GM19463 (cell line): ENCODE measurements at regions not wholly inside any gene's neighbourhood (a gene's known extent, or its start where the extent isn't known, plus 50 kb on each side); places are given as distances from the start of the nearest gene placed in this dataset.
"Not testable (repeated sequence)": the region's sequence is repeated elsewhere in the genome, so short reads cannot be mapped to it uniquely, and the experiment has no call there.

Experiments used
- ATAC-seq: cut with Tn5 transposase; IDR thresholded peaks from one replicate; pipeline ENCODE4 v1.9.1; 2021; ENCODE audit warnings: mild to moderate bottlenecking, moderate library complexity; ENCODE audit not compliant: unreplicated experiment

DNA sequence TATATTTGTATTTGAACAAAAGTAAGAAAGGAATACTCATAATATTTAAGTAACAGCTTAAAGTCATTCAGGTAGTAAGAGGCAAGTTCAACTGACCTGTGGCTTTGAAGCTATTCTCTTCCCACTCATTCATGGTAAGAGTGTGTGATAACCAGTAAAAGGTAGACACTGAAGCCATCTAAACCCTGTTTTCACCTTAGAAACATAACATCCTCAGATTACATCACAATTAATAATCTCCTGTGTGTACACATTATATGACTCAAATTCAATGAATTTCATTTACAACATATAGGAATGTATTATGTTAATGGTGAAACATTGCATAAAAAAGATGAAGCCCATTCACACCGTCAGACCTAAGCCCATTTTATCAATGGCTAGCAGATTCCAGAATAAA, 364.8 kb upstream of the SNX7 start:
- no peak for ATAC-seq

GRCh38 chr1:98294127-98294526, 367.4 kb upstream of the SNX7 start:
- no peak for ATAC-seq

DNA sequence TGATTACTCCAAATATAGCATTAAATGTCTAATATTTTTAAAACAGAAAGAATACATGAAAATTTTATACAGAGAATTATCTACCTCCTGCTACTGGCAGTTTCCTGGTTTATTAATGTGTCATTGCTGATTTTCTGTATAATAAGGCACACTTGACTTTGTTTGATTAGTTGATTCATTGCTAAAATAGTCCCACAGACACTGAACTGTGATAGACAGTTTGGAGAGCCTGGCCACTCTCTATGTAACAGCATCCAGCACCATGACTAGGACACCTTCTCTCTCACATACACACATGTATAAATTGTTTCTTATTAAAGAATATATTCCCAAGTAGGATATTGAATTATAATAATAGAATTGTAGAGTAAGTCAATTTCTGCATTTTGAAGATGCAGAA, 368.5 kb upstream of the SNX7 start:
- no peak for ATAC-seq

DNA sequence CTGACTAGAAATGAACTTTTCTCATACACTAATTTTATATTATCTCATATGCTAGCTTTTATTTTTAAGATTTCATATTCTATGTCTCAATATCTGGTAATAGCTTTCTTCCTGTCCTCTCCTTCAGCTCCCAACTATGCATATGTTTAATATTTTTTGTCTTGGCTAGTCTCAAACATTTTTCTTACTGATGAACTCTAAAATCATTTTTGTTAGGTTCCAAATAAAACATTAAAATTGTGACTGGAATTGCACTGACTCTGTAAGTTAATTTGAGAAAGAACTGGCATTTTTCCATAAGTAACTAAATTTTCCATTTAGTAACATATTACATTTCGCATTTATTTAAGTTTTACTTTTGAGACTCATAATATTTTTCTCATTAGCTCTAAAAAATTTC, 368.5 kb upstream of the DPYD start:
- no peak for ATAC-seq

DNA sequence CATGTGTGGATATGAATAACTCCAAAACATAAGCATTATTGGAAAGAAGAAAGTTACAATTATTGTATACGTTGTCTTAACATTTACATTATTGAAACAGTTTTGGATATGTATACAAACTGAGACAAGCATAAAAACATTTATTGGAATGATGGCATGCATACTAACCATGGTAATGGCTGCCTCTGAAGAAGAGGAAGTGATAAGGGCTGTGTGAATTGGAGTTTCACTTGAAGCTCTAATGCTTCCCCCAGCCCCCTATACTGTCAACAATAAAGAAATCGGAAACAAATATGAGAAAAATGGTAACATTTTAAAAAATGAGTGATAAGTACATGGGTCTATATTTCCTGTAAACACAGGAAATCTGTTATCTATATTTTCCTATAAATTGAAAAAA, 367.7 kb upstream of the DPYD start:
- no peak for ATAC-seq

DNA sequence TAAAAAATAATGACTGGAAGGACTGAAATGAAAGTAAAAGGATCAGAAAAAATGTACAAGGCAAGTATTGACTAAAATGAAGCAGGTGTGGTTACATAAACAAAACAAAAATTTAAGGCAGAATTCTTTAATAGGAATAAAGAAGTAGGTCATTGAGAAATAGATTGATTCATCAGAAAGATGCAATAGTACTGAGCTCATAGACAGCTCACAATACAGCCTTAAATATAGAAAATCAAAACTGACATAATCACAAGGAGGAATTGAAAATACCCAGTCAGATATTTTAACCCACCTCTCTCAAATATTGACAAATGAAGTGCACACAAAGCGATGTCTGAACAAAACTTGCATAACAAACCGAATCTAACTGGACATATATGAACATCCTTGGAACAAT, 366.8 kb upstream of the DPYD start:
- no peak for ATAC-seq

- ATAC-seq: no peak
Measured at GRCh38 chr1:98286656-98287055, 365.8 kb upstream of the DPYD start.

- not testable (repeated sequence) for ATAC-seq
Measured at GRCh38 chr1:98285286-98285685, 364.5 kb upstream of the DPYD start.

DNA sequence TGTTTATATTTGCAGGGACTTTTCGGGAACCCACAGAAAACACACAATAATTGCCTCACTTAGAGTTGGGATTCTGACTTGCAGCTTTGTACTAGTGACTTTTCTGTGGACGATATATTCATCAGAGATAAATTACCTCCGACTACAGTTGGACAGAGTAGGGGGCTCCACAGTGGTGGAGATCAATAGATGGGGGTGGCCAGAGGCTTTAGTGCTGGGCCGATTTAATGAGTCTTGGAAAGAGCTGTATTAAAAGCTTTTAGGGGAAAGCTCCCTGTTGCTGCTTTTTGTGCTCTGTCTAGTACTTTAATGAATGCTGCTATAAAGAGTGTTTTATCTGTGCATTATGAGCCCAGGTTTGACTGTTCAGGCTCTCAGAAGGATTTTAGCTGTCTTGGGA, 359.2 kb upstream of the DPYD start:
- no peak for ATAC-seq

GRCh38 chr1:98278055-98278454, 357.2 kb upstream of the DPYD start:
- ATAC-seq: no peak

DNA sequence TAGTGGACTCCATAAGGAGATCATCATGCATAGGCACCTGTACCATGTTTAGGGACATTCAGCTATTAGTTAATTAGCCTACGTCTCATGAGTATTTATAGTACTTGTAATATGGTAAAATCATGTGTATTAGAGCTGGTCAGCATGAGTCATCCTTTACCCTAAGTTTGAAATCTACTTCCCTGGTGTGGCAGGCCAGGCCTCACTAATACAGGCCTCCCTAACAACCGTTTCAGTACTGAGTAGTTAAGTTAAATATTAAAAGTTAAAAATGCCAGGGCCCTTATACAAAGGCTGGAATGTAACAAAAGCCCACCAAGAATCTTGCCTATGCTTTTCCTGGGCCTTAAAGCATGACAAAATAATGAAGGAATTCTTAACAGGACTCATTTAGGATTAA, 356.3 kb upstream of the DPYD start:
- no peak for ATAC-seq

DNA sequence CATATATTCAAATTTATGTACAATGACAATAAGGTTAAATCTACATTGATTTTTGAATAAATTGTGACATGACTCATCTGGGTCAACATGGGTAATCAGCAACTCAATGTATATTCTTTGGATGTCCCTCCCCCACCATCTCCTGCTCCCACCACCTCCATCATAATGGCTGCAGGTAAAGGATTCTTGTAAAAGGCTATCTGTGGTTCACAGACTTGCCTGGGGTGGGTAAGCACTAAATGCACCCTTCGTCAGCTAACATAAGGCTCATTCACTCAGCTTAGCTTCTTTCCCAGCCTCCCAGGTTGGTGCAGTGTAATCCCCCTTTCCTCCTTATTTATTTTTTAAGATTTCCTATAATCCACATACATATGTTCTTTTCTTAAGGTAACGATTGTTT, 355.7 kb upstream of the DPYD start:
- ATAC-seq: no peak

GRCh38 chr1:98268316-98268715, 347.5 kb upstream of the DPYD start:
- no peak for ATAC-seq

GRCh38 chr1:98267423-98267822, 346.6 kb upstream of the DPYD start:
- no peak for ATAC-seq

GRCh38 chr1:98264727-98265126, 343.9 kb upstream of the DPYD start:
- ATAC-seq: no peak

- no peak for ATAC-seq
Measured at GRCh38 chr1:98260839-98261238, 340.0 kb upstream of the DPYD start.

DNA sequence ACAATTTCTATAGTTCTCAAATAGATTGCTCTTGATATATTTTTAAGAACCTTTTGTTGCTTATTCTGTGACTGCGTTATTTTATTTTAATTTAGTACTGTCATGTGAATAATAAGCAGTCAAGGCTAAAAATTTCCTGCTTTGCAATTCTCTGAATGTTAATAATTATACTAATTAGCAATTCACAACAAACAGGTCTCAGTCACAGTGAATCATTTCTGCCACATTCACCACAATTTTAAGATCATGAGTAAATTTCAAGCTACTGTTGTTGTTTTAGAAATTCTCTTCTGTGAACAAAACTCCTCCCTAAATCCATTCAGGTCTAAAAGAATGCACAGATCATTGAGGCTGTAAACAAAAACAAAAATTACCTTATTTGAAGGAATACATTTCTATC, 339.6 kb upstream of the DPYD start:
- no peak for ATAC-seq

DNA sequence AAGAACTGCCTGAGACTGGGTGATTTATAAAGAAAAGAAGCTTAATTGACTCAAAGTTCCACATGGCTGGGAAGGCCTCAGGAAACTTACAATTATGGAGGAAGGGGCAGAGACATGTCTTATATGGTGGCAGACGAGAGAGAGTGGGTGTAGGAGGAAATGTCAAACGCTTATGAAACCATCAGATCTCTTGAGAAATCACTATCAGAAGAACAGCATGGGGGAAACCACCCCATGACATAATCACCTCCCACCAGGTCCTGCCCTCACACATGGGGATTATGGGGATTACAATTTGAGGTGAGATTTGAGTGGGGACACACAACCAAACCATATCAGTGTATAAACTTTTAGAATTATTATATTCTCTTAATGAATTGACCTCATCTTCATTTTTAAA, 335.9 kb upstream of the DPYD start:
- ATAC-seq: no peak

DNA sequence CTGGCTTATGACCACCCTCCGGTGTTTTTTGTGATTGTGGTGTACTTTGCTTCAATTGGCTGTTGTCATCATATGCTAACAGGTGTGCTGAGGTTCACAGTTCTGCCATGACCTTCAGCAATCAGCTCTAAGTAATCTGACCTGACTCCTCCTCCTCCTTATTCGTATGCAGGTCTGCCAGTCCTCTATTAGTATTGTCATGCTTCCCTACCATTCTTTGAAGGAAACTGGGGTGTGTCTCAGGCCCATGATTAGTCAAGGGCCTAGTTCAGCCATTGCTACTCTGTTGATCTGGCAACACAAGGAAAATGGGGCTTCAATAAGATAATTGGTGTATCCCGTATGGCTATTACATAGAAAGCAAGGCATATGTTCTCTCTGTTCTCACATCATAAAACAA, 332.3 kb upstream of the DPYD start:
- no peak for ATAC-seq

GRCh38 chr1:98251497-98251896, 330.7 kb upstream of the DPYD start:
- no peak for ATAC-seq

GRCh38 chr1:98232678-98233077, 311.8 kb upstream of the DPYD start:
- ATAC-seq: no peak

GRCh38 chr1:98222706-98223105, 301.9 kb upstream of the DPYD start:
- no peak for ATAC-seq

DNA sequence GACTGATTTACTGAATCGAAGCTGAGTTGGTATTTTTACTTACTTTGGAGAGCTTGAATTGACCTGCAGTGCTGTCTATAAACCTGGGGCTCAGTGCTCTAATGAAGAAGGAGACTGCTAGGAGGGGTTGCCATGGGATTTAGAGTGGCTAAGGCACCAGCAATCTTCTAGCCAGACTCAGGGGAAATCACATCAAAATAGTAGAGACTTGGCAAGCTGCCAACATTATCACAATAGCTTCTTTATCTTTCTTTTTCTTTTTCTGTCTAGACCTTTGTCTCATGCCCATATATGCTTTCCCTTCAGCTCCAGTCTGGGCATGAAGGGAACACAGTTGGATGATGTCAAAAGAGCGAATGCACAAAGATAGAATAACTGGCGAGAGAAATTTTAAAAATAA, 301.1 kb upstream of the DPYD start:
- no peak for ATAC-seq

DNA sequence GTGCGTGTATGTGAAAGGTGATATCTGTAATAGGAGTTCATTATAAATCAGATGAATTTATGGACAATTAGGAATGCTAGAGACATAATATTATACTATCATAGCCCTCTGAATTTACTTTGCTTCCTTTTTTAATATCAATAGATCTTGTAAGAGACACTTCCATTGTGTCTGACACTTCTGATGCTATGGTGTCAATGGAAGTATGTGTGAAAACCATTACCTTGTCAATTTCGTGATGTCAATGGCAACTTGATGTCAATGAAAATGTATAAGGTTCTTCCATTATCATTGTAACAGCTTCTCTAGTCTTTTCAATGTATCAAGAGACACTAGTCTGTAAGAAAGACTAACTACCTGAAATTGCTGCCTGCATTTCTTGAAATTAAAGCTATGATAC, 296.8 kb upstream of the DPYD start:
- no peak for ATAC-seq
